ENCODE measurements at regions not wholly inside any gene's neighbourhood (a gene's known extent, or its start where the extent isn't known, plus 50 kb on each side); places are given as distances from the start of the nearest gene placed in this dataset.

DNA sequence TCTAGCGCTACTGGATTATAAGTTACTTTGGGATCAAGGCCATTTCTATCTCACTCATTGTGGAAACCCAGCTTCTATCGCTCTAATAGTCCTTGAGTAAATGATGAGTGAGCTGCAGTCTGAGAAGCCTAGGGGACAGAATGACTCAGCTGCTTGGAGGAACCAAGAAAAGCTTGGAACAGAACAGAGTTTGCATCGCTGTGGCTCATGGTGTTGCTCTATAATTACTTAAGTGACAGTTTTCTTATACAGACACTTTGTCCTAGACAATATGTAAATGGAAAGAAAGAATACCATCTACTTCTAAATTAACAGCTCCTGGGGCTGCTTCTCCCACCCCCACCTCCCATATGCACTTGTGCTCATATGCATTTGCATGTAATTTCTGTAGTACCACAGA, 156.9 kb downstream of the SLIT2 start:
- TF ChIP-seq, protein P1, sequence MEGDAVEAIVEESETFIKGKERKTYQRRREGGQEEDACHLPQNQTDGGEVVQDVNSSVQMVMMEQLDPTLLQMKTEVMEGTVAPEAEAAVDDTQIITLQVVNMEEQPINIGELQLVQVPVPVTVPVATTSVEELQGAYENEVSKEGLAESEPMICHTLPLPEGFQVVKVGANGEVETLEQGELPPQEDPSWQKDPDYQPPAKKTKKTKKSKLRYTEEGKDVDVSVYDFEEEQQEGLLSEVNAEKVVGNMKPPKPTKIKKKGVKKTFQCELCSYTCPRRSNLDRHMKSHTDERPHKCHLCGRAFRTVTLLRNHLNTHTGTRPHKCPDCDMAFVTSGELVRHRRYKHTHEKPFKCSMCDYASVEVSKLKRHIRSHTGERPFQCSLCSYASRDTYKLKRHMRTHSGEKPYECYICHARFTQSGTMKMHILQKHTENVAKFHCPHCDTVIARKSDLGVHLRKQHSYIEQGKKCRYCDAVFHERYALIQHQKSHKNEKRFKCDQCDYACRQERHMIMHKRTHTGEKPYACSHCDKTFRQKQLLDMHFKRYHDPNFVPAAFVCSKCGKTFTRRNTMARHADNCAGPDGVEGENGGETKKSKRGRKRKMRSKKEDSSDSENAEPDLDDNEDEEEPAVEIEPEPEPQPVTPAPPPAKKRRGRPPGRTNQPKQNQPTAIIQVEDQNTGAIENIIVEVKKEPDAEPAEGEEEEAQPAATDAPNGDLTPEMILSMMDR (IDR thresholded peaks at IDR 0.05; ENCODE audit: low read depth, low read length), result no peak
- Histone ChIP-seq H3K9me3 (no peaks in the 10 kb centered on the region), H3K4me3 (ENCODE audit: low read depth, low read length) (no peak overlapping the region), H3K36me3 (no peaks in the 10 kb centered on the region), H3K4me1 (no peaks in the 10 kb centered on the region), H3K27me3 (peaks cover 19% of the 10 kb centered on the region)
- DNase-seq, result no peak

DNA sequence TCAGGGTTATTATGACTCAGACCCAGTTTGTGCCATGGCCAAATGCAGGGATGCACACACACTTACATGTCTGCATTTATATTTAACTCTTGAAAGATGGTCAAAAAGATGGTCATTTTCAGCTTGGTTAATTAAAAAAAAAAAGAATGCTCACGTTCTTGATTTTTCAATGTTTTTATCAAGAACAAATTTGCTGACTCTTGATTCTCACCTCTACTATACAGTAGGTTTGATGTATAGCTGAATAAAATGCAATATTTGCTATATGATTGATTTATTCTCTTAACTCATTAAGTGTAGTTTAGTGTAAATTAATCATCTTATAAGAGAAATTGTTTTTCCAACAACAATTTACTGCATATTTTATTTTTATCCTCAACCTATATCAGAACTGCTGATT, 160.4 kb downstream of the SLIT2 start:
- H3K4me1 ChIP-seq, result no peaks in the 10 kb centered on the region
- TF ChIP-seq, protein P1 (IDR thresholded peaks at IDR 0.05; ENCODE audit: low read depth, low read length), result no peak
- no peak overlapping the region for H3K4me3 ChIP-seq (ENCODE audit: low read depth, low read length)
- H3K9me3 ChIP-seq, result no peaks in the 10 kb centered on the region
- no peak for DNase-seq
- H3K27me3 ChIP-seq, result peaks cover 8% of the 10 kb centered on the region
- H3K36me3 ChIP-seq, result no peaks in the 10 kb centered on the region

DNA sequence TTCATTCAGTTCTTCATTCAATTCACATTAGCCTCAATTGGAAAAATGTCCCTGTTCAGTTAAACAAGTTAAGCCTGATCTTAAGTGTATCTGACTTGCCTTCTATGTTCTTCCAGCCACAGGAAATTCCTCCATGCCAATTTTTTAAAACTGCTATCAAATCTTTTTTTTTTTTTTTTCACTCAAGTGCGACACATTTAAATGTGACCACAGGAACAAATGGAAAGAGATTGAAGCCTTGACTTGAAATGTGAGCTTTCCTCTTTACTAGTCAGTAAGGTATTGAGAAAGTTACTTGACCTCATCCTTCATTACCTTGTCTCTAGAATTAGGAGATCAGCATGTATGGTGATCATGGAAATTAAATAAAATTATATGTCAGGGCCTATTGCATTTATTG, 165.1 kb downstream of the SLIT2 start:
- H3K36me3 ChIP-seq, result no peaks in the 10 kb centered on the region
- H3K27me3 ChIP-seq, result peaks cover 12% of the 10 kb centered on the region
- H3K4me3 ChIP-seq (ENCODE audit: low read depth, low read length), result no peak overlapping the region
- no peak for DNase-seq
- H3K4me1 ChIP-seq, result no peaks in the 10 kb centered on the region; the same call in 1 of the 2 replicates
- TF ChIP-seq, protein P1 (IDR thresholded peaks at IDR 0.05; ENCODE audit: low read depth, low read length), result no peak
- no peaks in the 10 kb centered on the region for H3K9me3 ChIP-seq

DNA sequence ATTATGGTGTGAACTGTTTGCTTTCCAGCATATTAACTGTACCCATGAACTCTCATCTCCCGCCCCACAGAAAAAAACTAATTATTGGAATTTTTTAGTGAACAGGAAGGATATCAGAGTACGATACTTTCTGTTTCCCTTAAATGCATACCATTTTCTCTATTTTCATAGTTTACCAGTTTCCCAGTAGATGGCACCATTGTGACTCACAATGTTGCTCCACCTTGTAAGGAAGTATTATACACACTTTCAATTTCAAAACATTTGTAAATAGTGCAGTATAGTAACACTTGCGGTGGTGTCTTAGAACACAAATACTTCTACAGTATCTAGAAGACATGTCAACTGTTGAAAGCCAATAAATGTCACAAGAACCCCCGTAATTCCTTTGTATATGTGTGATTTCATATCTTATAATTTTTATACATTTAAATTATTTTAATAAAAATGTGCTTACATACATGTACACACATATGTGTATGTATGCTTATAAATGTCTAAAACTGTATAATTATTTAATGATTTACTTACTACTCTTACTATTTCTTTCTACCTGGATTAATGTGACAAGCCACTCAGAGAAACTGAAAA, 167.3 kb downstream of the SLIT2 start:
- Histone ChIP-seq H3K27me3 (peaks cover 10% of the 10 kb centered on the region), H3K4me1 (peaks cover 6% of the 10 kb centered on the region; the same call in 1 of the 2 replicates), H3K36me3 (no peaks in the 10 kb centered on the region), H3K4me3 (ENCODE audit: low read depth, low read length) (no peak overlapping the region; the same call in 1 of the 2 replicates), H3K9me3 (no peaks in the 10 kb centered on the region)
- TF ChIP-seq, protein P1 (IDR thresholded peaks at IDR 0.05; ENCODE audit: low read depth, low read length), result peak; percentile 70
- no peak for DNase-seq

DNA sequence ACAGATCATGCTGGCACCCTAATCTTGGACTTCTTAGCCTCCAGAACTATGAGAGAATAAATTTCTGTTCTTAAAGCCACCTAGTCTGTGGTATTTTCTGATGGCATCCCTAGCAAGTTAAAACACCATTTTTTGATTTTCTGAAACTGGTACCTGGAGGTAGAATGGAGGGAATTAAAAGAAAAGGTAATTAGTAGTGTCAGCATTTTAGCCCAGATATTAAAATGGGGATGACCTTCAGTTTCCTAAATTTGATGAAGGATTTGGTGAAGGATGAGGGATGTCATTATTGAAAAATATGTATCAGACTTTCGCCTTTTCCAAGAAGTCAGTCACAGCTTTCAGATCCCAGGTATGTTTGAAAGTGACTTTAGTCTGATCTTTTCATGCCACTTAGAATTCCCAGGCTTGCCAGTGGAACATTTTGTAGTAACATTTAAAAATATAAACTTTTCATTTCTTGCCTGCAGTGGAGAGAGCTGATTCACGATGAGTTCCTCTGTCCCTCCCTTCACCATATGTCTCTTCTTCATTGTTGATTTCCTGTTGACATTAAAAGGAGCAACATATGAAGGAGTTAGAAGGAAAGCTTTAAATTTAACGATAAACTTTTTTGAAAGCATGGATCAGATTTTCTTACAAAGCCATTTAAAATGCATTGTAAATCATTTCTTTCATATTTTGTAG, 169.4 kb downstream of the SLIT2 start:
- Histone ChIP-seq H3K4me1 (peaks cover 6% of the 10 kb centered on the region; the same call in 1 of the 2 replicates), H3K27me3 (peaks cover 4% of the 10 kb centered on the region; the same call in 1 of the 2 replicates), H3K4me3 (ENCODE audit: low read depth, low read length) (no peak overlapping the region), H3K9me3 (no peaks in the 10 kb centered on the region), H3K36me3 (no peaks in the 10 kb centered on the region)
- DNase-seq, result no peak
- TF ChIP-seq, protein P1 (IDR thresholded peaks at IDR 0.05; ENCODE audit: low read depth, low read length), result no peak

DNA sequence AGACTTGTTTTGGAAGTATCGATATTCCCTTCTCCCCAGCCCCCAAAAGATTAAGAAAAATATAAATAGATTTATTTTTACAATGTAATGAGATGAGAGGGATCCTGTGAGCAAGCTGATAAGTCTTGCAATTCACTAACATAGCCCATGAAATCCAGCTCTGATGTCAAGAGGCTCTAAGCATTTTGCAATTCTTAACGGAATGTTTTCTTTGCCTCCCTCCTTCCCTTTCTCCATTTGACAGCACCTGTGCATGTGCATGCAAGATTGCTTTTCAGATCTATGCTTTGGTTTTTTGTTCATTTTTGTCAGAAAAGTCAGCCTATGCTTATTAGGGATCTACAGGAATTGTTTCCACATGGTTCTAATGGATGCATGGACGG, 169.9 kb downstream of the SLIT2 start:
- DNase-seq, result no peak
- TF ChIP-seq, protein P1 (IDR thresholded peaks at IDR 0.05; ENCODE audit: low read depth, low read length), result no peak
- Histone ChIP-seq H3K27me3 (peaks cover 4% of the 10 kb centered on the region; the same call in 1 of the 2 replicates), H3K36me3 (no peaks in the 10 kb centered on the region), H3K4me3 (ENCODE audit: low read depth, low read length) (no peak overlapping the region), H3K9me3 (no peaks in the 10 kb centered on the region), H3K4me1 (peaks cover 6% of the 10 kb centered on the region; the same call in 1 of the 2 replicates)
